Skin of body (tissue), 1 donor: ENCODE measurements at regions not wholly inside any gene's neighbourhood (a gene's known extent, or its start where the extent isn't known, plus 50 kb on each side); places are given as distances from the start of the nearest gene placed in this dataset.

Experiments used
- DNase-seq: peaks from one replicate; lab custom pipeline; 2025; lab: John Stamatoyannopoulos, UW

GRCh38 chr12:92034858-92035401 lies 110.7 kb downstream of the BTG1 start:
- peak; percentile 38 for DNase-seq

- DNase-seq: no peak
Observed at GRCh38 chr12:92034083-92034482, 111.6 kb downstream of the BTG1 start.

GRCh38 chr12:92032965-92033364 lies 112.7 kb downstream of the BTG1 start:
- no peak for DNase-seq

GRCh38 chr12:92032101-92032500 lies 113.5 kb downstream of the BTG1 start:
- DNase-seq: no peak

- no peak for DNase-seq
Observed at GRCh38 chr12:92030618-92031017, 115.0 kb downstream of the BTG1 start.

- DNase-seq: no peak
Observed at GRCh38 chr12:92029902-92030586, 115.6 kb downstream of the BTG1 start.

- no peak for DNase-seq
Observed at GRCh38 chr12:92029136-92029535, 116.5 kb downstream of the BTG1 start.

- no peak for DNase-seq
Observed at GRCh38 chr12:92028441-92028709, 117.3 kb downstream of the BTG1 start.

GRCh38 chr12:92027701-92028440 lies 117.8 kb downstream of the BTG1 start:
- DNase-seq: no peak

GRCh38 chr12:92027243-92027642 lies 118.4 kb downstream of the BTG1 start:
- no peak for DNase-seq

- DNase-seq: no peak
Observed at GRCh38 chr12:92025462-92026207, 120.0 kb downstream of the BTG1 start.

GRCh38 chr12:92022093-92022492 lies 123.6 kb downstream of the BTG1 start:
- DNase-seq: no peak

- DNase-seq: no peak
Observed at GRCh38 chr12:92021666-92022035, 124.0 kb downstream of the BTG1 start.

- no peak for DNase-seq
Observed at GRCh38 chr12:92020983-92021665, 124.5 kb downstream of the BTG1 start.

- no peak for DNase-seq
Observed at GRCh38 chr12:92019491-92020277, 126.0 kb downstream of the BTG1 start.

GRCh38 chr12:92012691-92013090 lies 133.0 kb downstream of the BTG1 start:
- DNase-seq: no peak

GRCh38 chr12:92010853-92011701 lies 134.6 kb downstream of the BTG1 start:
- no peak for DNase-seq

GRCh38 chr12:92010368-92010767 lies 135.3 kb downstream of the BTG1 start:
- no peak for DNase-seq

GRCh38 chr12:92008345-92008744 lies 137.3 kb downstream of the BTG1 start:
- no peak for DNase-seq

- DNase-seq: no peak
Observed at GRCh38 chr12:92007787-92008186, 137.9 kb downstream of the BTG1 start.
